ENCODE measurements at regions not wholly inside any gene's neighbourhood (a gene's known extent, or its start where the extent isn't known, plus 50 kb on each side); places are given as distances from the start of the nearest gene placed in this dataset.
"Not testable (repeated sequence)": the region's sequence is repeated elsewhere in the genome, so short reads cannot be mapped to it uniquely, and the experiment has no call there.

DNA sequence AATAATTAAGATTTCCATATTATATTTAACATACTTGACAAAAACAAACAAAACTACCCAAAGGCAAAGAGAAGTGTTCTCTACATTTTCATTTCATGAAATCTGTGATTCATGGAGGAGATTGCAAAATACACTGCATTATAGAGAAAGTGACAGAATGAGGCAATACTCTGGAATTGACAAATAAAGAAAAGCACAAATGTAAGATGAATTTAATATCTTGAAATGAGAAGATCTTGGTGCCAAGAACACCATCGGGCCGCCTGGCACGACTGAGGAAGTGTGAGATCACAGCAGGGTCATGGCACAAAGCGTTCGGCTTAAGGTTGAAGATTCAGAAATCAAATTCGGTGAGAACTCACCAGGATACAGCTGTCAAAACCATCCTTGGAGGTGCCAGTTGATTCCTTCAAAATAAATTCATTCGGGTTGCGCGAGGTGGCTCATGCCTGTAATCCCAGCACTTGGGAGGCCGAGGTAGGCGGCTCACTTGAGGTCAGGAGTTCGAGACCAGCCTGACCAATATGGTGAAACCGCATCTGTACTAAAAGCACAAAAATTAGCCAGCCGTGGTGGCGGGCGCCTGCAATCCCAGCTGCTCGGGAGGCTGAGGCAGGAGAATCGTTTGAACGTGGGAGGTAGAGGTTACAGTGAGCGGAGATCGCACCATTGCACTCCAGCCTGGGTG, 174.0 kb upstream of the PFKP start:
- DNase-seq (ENCODE audit: low read depth), result no peak

DNA sequence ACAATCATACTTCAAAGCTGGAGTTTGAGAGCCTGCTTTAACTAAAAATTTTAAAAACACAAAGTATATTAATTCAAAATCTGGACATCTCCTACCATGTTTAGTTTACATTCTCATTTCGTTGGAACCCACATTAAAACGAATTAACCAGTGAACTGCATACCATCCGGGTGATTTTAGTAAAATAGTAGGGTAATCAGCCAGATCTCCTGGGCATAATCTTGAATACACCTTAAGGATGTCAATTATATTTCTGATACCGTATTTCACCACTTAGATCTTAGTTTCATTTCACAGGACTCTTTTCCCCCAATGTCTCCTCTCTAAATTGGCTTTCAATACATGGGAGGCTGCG, 175.6 kb upstream of the PFKP start:
- DNase-seq (ENCODE audit: low read depth), result no peak

DNA sequence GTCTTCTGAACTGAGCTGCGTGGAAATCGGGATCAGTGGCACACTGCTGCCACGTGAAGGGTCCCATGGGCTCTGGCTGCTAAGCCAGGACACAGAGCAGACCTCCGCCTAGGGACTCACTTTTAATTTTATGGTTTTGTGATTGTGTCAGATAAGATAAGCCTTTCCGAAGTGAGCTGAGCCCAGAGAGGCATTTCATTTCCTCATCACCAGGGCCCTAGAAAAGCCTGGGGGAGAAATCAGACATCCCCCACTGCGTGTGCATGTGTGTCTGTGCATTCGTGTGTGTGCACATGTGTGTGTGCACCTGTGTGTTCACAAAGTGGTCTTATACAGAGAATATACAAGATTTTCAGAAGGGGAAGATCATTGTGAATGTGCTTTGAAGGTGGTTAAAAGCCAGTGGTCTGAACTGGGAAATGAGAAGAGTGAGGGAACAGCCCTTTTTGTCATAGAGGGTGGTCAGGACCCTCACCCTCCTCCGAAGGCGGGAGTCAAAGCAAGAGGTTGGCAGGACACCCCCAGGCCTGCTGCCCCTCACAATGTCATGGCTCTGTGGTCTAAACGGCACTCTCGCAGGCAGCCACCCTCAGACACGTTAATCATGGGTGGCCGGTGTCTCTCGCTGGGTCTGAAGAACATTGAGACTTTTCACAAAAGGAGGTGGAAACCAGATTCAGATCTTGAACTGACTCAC, 176.1 kb upstream of the PFKP start:
- no peak for DNase-seq (ENCODE audit: low read depth)

DNA sequence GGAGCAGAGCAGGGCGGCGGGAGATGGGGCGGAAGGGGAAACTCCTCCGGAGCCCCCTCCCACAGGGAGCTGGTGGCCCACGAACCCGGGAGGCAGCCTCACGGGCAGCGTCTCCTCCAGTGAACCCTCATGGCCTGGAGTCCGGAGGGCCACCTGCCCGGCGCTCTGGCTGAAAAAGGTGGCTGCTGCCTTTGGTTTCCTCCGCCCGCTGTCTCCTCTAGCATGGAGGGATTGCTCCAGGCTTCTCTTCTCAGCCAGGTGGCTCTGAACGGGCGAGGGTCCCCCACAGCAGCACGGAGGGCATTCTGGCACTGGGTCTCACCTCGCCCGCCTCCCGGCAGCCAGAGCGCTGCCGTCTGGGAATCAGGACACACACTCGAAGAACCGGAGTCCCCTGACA, 177.3 kb upstream of the PFKP start:
- no peak for DNase-seq (ENCODE audit: low read depth)

DNA sequence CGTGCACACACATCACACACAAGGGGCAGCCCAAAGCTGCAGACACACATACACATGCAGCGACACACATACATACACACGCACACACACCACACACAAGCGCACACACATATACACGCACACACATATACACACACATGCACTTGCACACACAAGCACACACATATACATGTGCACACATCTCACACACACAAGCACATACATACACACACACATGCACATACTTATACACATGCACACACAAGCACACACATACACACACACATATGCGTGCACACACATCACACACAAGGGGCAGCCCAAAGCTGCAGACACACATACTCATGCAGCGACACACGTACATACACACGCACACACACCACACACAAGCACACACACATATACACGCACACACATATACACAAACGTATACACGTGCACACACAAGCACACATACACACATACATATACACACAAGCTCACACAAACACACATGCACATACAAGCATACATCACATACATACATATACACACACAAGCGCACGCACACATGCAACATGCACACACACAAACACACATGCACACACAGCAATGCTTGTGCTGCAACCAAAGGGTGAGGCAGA, 178.8 kb upstream of the PFKP start:
- DNase-seq (ENCODE audit: low read depth), result no peak

DNA sequence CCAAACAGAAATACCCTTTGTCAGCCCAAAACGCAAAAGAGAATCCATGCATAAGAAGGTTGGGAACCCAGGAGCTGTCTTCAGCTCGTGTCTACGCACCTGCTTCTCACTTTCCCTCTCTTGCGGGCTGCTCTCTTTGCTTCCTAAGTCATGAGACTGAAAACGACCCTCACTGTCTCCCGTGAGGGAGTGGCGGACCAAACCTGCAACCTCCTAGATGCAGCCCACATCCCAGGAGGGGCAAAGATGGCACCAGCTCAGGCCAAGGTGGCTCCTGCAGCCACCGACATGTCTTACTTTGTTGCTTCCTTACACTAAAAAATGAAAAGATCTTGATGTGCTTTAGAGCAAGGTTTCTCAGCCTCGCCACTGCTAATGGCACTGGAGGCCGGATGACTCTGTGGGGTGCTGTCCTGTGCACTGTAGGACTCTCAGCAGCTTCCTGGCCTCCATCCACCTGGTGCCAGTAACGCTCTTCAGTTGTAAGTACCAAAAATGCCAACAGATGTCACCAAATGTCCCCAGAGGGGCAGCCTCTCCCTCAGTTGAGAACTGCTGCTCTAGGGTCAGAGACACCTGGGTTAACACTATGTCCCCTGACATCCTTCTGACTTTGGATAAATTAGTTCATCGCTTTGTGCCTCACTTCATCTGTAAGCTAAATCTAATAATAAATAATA, 179.8 kb upstream of the PFKP start:
- DNase-seq (ENCODE audit: low read depth), result no peak

DNA sequence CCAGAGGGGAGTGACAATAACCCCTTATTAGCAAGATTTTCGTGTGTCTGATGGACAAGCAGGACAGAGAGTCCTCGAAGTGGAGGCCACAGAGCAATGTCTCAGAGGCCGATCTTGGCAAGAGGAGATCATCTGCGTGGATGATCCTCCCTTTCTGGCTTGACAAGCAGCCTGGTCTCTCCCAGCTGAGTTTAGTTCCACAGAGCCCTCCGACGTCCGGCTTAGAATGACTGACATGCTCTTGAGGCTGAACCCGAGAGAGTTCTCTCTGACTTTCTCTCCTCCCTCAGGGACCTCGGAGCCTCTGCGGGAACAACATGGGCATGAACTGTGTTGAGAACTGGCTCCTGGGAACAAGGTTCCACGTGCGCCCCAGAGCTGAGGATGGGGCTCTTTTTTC, 180.7 kb upstream of the PFKP start:
- DNase-seq (ENCODE audit: low read depth), result no peak

DNA sequence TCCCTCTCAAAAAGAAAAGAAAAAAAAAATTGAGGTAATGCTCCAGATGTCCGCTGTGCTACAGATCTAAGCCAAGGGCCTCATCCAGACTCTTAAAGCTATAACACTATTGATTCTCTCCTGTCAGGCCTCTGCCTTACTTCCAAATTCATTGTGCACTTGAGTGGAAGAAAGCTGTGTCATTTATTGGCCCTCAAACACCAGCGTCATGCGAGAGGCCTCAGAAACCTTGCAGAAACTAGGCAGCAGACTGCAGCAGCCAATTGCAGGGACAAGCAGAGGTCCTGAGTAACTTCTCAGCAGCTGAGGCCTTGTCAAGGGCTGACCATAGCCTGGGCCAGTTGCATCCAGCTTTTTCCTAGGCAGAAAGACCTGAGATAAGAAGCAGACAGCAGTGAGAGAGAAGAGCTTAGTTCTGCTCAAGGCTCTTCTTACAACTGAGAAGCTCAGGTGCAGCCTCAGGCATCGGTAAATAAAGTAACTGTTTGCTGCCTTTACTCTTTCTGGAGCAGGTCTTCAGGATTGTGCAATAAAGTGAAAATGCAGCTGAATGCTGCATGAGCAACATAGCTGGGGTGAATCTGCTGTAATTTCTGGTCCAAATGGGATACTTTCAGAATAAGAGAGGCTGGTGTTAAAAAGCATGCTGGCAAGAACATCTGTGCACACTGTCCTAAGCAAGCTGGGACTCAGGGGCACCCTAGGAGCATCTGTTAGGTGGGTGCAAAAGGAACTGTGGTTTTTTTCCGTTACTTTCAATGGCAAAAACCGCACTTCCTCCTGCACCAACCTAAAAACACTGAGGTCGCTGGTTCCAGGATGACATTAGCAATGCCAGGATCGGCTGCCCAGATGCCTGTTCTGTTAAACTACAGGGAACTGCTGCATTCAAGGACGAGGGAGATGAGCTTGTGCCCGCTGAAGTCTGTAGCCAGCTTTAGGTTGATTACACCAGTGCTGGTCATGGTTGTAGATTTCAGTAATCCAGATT, 181.8 kb upstream of the PFKP start:
- DNase-seq (ENCODE audit: low read depth), result no peak

DNA sequence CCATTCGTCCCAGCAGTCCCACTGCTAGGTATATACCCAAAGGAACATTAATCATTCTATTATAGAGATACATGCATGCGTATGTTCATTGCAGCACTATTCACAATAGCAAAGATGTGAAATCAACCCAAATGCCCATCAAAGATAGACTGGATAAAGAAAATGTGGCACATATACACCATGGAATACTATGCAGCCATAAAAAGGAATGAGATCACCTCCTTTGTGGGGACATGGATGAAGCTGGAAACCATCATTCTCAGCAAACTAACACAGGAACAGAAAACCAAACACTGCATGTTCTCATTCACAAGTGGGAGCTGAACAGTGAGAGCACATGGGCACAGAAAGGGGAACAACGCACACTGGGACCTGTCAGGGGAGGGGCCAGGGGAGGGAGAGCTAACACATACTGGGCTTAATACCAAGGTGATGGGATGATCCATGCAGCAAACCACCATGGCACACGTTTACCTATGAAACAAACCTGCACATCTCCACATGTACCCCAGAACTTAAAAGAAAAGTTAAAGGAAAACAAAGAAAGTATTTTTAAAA, 183.3 kb upstream of the PFKP start:
- not testable (repeated sequence) for DNase-seq (ENCODE audit: low read depth)

DNA sequence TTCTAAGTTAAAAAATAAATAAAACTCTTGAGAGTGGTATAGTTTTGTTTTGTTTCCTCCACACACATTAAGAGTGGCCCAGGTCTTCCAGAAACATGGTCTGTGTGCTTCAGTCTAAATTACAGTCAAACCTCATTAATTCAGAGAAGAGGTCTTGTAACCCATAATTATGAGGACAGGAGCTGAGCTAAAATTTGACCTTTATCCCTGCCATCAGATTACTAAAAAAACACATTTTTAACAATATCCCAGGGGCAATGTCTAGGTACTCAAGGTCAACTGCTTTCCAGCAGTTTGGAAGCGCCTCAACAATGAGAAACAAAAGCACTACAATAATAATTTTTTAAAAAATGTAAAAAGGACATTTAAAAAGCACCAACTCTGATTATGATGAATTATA, 184.1 kb upstream of the PFKP start:
- DNase-seq (ENCODE audit: low read depth), result no peak

DNA sequence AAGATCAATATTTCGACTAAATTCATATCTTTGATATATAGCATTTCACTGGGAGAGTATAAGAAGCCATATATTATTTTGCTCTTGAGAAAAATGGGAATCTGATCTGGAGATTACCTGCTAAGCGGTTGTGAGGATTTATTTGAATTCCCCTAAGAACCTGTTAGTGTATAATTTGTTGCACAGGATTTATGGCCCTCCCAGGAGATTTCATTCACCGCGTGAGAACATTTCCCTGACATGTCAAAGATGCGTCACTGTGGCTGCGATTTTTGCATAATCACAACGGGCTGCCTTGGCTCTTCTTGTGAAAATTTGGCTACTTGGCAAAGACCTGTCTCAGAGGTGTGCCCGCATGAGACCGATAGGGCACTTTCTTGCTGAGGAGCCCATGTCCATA, 184.7 kb upstream of the PFKP start:
- no peak for DNase-seq (ENCODE audit: low read depth)

DNA sequence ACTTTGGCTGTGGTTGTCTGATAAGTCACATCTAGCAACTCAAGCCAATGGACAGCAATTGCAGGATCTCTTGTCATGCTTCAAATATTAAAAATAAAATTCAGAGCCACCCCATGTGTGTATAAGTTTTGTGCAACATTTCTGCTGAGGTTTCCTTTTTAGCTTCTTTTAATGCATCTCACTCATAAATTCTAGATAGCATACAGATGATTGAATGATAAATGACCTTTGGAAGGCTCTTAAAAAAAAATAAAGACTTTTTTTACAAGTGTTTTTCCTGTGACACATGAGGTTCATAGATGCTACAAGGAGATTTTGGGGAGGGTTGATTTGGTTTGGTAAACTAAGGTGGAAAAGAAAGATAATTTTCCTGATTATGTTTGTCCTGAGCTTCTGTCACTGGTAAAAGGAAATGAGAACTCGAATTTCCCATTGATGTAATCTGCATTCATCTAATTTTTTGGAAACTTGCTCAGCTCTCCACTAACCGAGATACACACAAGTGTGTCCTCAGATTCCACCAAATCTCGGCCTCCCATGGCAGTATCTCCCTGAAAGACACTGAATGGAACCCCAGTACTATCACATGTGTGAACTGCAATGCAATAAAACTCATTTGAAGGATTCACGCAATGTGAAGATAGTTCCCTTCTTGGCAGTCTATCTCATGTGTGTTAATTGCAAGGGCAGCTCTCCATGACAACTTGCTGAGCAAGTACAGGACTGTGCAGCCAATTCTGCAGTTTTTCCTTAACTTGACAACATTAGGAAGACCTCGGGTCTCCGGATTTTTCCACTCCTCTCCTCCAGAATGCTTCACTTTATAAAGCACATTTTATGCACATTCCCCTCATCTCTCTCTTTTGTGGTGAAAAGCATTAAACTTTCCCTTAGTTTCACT, 185.4 kb upstream of the PFKP start:
- no peak for DNase-seq (ENCODE audit: low read depth)

DNA sequence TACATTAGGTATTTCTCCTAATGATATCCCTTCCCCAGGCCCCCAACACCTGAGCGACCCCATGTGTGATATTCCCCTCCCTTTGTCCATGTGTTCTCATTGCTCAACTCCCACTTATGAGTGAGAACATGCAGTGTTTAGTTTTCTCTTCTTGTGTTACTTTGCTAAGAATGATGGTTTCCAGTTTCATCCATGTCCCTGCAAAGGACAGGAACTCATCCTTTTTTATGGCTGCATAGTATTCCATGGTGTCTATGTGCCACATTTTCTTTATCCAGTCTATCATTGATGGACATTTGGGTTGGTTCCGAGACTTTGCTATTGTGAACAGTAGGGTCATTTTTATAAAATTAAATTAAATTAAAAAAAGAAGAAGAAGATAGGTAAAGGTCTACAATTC, 187.3 kb upstream of the PFKP start:
- not testable (repeated sequence) for DNase-seq (ENCODE audit: low read depth)

DNA sequence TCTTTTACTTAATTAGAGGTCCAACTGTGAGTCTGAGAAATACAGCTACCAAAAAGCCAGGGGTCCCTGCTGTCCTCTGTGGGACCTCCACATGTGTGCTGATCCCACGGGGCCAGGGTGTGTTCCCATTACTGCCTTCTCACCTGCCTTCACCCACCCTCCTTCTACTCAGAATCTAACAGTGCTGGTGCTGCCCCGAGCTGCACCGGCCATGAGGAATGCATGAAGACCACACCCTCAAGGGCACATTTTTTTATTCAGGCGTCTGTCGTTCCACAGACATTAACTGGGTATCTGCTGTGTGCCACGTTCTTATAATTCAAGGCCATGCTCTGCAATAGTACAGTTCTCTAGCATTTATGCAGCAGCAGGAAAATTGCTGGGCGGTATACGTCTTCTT, 188.5 kb upstream of the PFKP start:
- DNase-seq (ENCODE audit: low read depth), result no peak

DNA sequence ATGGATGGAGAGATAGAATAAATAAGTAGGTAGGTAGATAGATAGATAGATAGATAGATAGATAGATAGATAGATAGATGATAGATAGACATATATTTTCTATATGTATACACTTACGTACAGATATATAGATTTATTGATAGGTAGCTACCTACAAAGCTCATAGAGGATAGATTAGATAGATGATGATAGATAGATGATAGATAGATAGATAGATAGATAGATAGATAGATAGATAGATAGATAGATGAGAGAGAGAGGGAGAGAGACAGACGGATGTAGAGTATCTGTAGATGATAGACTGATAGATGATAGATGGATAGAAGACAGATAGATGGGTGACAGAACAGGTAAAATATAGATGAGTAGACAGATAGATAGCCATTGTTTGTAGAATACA, 191.3 kb upstream of the PFKP start:
- no peak for DNase-seq (ENCODE audit: low read depth)

DNA sequence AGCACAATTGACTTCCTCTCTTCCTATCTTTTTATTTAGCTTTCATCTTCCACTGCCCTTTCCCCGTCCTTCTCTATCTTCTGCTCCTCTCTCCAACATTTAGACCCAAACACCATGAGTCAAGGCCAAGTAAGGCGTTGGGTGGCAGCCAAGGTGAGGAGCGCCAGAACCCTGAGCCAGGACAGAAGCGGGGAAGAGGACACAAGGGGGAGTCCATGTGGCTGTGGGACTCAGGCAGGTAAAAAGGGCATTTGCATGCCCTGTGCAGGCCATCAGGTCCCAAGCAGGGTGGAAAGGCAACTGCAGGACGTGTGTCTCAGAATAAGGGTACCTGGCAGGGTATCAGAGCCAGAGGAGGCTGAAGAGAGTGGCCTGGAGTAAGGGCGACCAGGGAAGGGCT, 192.4 kb upstream of the PFKP start:
- no peak for DNase-seq (ENCODE audit: low read depth)

DNA sequence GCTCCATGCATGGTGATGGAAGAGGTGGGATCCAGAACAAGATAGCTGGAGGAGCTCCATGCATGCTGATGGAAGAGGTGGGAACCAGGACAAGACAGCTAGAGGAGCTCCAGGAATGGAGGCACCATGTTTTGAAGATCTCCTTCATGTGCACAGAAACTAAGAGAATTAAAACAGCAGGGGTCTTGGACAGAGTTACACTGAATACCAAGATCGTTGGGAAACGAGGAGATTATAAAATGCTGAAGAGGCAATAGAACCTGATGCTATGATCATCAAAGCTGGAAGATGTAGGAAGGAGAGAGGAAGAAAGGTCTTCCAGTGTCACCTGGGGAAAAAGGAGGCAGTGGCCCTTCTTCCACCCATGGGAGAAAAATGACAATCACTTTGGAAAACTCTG, 193.6 kb upstream of the PFKP start:
- DNase-seq (ENCODE audit: low read depth), result no peak

DNA sequence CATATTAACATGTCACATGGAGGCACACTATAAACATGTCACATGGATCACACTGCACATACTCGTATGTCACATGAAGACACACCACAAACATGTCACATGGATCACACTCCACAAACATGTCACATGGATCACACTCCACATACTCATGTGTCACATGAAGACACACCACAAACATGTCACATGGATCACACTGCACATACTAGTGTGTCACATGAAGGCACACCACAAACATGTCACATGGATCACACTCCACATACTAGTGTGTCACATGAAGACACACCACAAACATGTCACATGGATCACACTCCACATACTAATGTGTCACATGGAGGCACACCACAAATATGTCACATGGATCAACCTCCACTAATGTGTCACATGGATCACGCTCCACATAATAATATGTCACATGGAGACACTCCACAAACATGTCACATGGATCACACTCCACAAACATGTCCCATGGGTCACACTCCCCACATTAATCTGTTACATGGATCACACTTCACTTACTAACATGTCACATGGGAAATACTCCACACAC, 195.6 kb upstream of the PFKP start:
- DNase-seq (ENCODE audit: low read depth), result no peak

DNA sequence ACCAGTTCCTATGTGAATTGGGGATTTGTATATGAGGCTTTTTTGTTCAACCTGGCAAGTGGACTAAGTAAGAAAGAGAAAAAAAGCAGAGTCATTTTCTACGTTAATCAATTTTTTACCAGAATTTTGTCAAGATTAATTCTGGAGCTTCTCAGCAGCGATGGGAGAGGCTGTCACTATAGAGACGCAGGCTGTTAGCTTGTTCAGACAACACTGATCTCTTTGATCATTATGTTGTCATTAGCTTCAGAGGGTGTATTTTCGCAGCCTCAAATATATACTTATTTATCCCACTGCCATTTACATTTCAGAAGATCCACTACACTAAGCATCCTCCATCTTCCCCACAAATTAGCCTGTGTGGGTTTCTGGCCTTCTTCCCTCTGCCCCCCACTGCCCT, 196.7 kb upstream of the PFKP start:
- DNase-seq (ENCODE audit: low read depth), result no peak

DNA sequence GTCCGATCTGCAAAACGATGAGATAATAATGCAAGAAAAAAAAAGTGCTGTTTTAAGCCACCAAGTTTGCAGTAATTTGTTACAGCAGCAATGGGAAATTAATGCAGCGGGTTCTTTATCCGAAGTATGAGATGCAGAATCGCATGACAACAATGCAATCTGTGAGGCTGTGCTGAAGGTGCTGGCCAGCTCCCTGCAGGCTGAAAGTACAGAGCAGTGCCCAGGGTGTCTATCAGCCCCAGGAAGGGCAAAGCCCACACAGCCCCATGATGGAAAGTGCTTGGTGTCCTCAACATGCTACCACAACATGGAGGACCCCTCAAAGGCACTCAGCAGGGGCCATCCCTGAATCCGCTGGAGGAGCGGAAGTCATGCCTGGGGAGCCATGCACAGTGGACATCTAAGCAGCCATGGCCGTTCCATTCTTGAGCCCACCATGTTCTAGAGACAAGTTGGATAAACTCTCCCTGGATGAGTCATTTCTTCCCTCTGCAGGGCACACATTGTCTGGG, 199.5 kb upstream of the PFKP start:
- no peak for DNase-seq (ENCODE audit: low read depth)

All from RPMI7951 (cell line).